ENCODE measurements at regions not wholly inside any gene's neighbourhood (a gene's known extent, or its start where the extent isn't known, plus 50 kb on each side); places are given as distances from the start of the nearest gene placed in this dataset.

DNA sequence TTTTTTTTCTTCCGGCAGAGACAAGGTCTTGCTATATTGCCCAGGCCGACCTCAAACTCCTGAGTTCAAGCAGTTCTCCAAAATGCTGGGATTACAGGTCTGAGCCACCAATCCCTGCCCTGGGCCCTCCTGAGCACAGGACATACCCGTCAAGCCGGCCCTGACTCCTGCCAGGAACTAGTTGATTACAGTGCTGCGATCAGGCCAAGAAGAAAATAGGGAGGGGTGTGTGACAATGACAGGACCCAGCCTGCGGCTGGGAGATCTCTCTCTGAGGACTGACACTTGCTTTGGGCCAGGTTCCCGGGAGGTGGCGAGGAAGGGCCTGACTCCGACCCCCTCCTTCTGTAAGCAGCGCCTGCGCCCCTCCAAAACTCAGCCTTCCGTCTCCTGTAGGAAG lies 276.6 kb downstream of the MRTFB start:
- TF ChIP-seq CTCF (conservative IDR thresholded peaks at IDR 0.05; ENCODE audit: low read length) (no peak), EZH2phosphoT487 (IDR thresholded peaks at IDR 0.05; ENCODE audit: borderline replicate concordance, low read depth, low read length) (no peak)

Measured in OCI-LY7 (cell line).